HEK293 (cell line): ENCODE measurements at regions not wholly inside any gene's neighbourhood (a gene's known extent, or its start where the extent isn't known, plus 50 kb on each side); places are given as distances from the start of the nearest gene placed in this dataset.

Experiments used
- ZFP3 ChIP-seq: fragments of 450-650 bp; formaldehyde crosslinking; IDR thresholded peaks from 2 replicates; pipeline ENCODE4 v1.5.1; 2016; ENCODE audit warnings: low read depth, missing biosample characterization, missing genetic modification characterization
- ZNF121 ChIP-seq: fragments of 450-650 bp; formaldehyde crosslinking; IDR thresholded peaks from 2 replicates; pipeline ENCODE4 v1.5.1; 2016; ENCODE audit warnings: missing biosample characterization, missing genetic modification characterization
- ZNF274 ChIP-seq, 2 experiments: fragments of 200-500 bp in 1 of 2; fragments of 450-650 bp in 1 of 2; sonication (Bioruptor generic) in 1 of 2; formaldehyde crosslinking in 1 of 2; IDR thresholded peaks; 2 replicates each; pipeline versions ENCODE4 v1.5.1 to v1.6.1; 2014 to 2016; ENCODE audit warnings: borderline replicate concordance in 1 of 2, inconsistent platforms in 1 of 2, low read length in 1 of 2, missing biosample characterization in 1 of 2, missing genetic modification characterization in 1 of 2
- ZNF366 ChIP-seq: fragments of 450-650 bp; formaldehyde crosslinking; conservative IDR thresholded peaks from 2 replicates; pipeline ENCODE4 v1.5.1; 2016; ENCODE audit warnings: missing biosample characterization, missing genetic modification characterization
- ZNF791 ChIP-seq: fragments of 450-650 bp; formaldehyde crosslinking; IDR thresholded peaks from 2 replicates; pipeline ENCODE4 v1.5.1; 2016; ENCODE audit warnings: missing biosample characterization, missing genetic modification characterization
- TF ChIP-seq, protein P1 (sequence below): fragments of 450-650 bp; formaldehyde crosslinking; IDR thresholded peaks from 2 replicates; pipeline ENCODE4 v1.5.1; 2016; ENCODE audit warnings: missing biosample characterization, missing genetic modification characterization
- TF ChIP-seq, protein P2 (sequence below): fragments of 450-650 bp; formaldehyde crosslinking; IDR thresholded peaks from 2 replicates; pipeline ENCODE4 v1.5.1; 2016; ENCODE audit warnings: missing biosample characterization, missing genetic modification characterization

DNA sequence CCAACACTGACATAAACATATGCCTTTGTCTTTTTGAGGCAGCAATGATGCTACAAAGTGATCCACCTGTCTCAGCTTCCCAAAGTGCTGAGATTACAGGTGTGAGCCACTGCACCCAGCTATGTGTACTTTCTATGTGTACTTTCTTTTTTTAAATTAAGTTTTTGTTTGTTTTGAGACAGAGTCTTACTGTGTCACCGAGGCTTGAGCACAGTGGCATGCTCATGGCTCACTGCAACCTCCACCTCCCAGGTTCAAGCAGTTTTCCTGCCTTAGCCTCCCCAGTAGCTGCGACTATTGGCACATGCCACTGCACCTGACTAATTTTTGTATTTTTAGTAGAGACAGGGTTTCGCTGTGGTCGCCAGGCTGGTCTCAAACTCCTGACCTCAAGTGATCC lies 172.5 kb upstream of the ALG10B start:
- TF ChIP-seq ZNF121: no peak
- TF ChIP-seq ZNF366: no peak
- no peak for TF ChIP-seq ZNF791 (tag by site-specific recombination)
- TF ChIP-seq ZNF274 (IDR thresholded peaks at IDR 0.05; ENCODE audit: low read length): no peak
- no peak for TF ChIP-seq ZNF274 (tag by site-specific recombination; IDR thresholded peaks at IDR 0.05; ENCODE audit: borderline replicate concordance)
- TF ChIP-seq, protein P1, sequence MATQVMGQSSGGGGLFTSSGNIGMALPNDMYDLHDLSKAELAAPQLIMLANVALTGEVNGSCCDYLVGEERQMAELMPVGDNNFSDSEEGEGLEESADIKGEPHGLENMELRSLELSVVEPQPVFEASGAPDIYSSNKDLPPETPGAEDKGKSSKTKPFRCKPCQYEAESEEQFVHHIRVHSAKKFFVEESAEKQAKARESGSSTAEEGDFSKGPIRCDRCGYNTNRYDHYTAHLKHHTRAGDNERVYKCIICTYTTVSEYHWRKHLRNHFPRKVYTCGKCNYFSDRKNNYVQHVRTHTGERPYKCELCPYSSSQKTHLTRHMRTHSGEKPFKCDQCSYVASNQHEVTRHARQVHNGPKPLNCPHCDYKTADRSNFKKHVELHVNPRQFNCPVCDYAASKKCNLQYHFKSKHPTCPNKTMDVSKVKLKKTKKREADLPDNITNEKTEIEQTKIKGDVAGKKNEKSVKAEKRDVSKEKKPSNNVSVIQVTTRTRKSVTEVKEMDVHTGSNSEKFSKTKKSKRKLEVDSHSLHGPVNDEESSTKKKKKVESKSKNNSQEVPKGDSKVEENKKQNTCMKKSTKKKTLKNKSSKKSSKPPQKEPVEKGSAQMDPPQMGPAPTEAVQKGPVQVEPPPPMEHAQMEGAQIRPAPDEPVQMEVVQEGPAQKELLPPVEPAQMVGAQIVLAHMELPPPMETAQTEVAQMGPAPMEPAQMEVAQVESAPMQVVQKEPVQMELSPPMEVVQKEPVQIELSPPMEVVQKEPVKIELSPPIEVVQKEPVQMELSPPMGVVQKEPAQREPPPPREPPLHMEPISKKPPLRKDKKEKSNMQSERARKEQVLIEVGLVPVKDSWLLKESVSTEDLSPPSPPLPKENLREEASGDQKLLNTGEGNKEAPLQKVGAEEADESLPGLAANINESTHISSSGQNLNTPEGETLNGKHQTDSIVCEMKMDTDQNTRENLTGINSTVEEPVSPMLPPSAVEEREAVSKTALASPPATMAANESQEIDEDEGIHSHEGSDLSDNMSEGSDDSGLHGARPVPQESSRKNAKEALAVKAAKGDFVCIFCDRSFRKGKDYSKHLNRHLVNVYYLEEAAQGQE (tag by site-specific recombination): no peak
- TF ChIP-seq ZFP3: no peak
- TF ChIP-seq, protein P2, sequence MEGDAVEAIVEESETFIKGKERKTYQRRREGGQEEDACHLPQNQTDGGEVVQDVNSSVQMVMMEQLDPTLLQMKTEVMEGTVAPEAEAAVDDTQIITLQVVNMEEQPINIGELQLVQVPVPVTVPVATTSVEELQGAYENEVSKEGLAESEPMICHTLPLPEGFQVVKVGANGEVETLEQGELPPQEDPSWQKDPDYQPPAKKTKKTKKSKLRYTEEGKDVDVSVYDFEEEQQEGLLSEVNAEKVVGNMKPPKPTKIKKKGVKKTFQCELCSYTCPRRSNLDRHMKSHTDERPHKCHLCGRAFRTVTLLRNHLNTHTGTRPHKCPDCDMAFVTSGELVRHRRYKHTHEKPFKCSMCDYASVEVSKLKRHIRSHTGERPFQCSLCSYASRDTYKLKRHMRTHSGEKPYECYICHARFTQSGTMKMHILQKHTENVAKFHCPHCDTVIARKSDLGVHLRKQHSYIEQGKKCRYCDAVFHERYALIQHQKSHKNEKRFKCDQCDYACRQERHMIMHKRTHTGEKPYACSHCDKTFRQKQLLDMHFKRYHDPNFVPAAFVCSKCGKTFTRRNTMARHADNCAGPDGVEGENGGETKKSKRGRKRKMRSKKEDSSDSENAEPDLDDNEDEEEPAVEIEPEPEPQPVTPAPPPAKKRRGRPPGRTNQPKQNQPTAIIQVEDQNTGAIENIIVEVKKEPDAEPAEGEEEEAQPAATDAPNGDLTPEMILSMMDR (tag by site-specific recombination): no peak
